ENCODE measurements at regions not wholly inside any gene's neighbourhood (a gene's known extent, or its start where the extent isn't known, plus 50 kb on each side); places are given as distances from the start of the nearest gene placed in this dataset.

DNA sequence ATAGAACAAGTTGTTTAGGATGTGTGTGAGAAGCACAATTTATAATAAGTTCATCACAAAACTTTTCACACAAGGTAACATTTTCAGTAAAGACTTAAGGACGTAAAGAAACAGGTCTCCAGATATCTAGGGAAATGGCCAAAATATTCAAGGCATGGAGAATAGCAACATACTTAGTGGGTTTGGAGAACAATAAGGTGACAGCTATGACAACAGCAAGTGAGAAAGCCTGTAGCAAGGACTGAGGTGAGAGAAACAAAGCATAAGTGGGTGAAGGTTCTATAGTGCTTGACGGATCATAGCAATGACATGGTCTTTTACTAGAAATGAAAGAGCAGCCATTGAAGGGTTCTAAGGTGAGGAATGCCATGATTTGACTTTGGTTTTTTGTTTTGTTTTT is 1337.3 kb downstream of the PCDH18 start:
- H3K9ac ChIP-seq (ENCODE audit: insufficient read depth, low read length): no peak overlapping the region
- no peak overlapping the region for H3K27ac ChIP-seq (ENCODE audit: insufficient read depth, low read length)
- no peaks in the 10 kb centered on the region for H4K20me1 ChIP-seq (ENCODE audit: control insufficient read depth, extremely low read depth, insufficient read depth, low read length)
- no peak overlapping the region for H2AFZ ChIP-seq (ENCODE audit: low read length)
- no peaks in the 10 kb centered on the region for H3K79me2 ChIP-seq (ENCODE audit: control insufficient read depth, insufficient read depth, low read length)
- no peak overlapping the region for H3K4me2 ChIP-seq (ENCODE audit: extremely low read depth, insufficient read depth, low read length)
- DNase-seq (ENCODE audit: low read depth in 2 of 2): no peak
- H3K27me3 ChIP-seq (ENCODE audit: control insufficient read depth, insufficient read depth, low read length): no peaks in the 10 kb centered on the region
- H3K4me3 ChIP-seq (replicated peaks in 1 of 4; ENCODE audit: control extremely low read depth in 1 of 4, insufficient read depth in 1 of 4, low read depth in 3 of 4, low read length in 4 of 4): no peak overlapping the region
- no peaks in the 10 kb centered on the region for H3K9me3 ChIP-seq (ENCODE audit: control insufficient read depth, insufficient read depth, low read depth, low read length)
- no peaks in the 10 kb centered on the region for H3K36me3 ChIP-seq (ENCODE audit: control insufficient read depth, insufficient read depth, low read length)
- no peaks in the 10 kb centered on the region for H3K4me1 ChIP-seq (ENCODE audit: control insufficient read depth, extremely low read depth, insufficient read depth, low read length)
- TF ChIP-seq EZH2 (IDR thresholded peaks at IDR 0.05; ENCODE audit: low read length, missing control alignments): no peak
- TF ChIP-seq, protein P1, sequence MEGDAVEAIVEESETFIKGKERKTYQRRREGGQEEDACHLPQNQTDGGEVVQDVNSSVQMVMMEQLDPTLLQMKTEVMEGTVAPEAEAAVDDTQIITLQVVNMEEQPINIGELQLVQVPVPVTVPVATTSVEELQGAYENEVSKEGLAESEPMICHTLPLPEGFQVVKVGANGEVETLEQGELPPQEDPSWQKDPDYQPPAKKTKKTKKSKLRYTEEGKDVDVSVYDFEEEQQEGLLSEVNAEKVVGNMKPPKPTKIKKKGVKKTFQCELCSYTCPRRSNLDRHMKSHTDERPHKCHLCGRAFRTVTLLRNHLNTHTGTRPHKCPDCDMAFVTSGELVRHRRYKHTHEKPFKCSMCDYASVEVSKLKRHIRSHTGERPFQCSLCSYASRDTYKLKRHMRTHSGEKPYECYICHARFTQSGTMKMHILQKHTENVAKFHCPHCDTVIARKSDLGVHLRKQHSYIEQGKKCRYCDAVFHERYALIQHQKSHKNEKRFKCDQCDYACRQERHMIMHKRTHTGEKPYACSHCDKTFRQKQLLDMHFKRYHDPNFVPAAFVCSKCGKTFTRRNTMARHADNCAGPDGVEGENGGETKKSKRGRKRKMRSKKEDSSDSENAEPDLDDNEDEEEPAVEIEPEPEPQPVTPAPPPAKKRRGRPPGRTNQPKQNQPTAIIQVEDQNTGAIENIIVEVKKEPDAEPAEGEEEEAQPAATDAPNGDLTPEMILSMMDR (conservative IDR thresholded peaks at IDR 0.05 in 1 of 2, IDR thresholded peaks at IDR 0.05 in 1 of 2; ENCODE audit: low read depth in 1 of 2, low read length in 2 of 2): no peak

DNA sequence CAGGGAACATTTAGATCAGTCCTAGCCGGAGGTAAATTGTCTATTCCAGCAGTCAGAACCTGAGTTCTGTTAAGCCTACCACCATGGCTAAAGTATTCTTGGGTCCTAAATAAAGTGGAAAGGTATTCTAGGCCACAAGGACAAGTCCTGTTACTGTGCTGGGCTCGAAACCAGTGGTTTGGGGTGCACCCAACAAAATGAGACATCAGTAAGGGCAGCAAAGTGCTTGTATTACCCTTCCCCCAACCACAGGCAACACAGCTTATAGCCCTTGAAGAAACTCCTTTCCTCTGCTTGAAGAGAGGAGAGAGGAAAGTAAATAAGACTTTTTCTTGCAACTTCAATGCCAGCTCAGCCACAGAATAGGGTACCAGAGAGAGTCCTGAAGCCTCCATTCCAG is 1345.6 kb downstream of the PCDH18 start:
- DNase-seq (ENCODE audit: low read depth in 2 of 2): no peak
- H3K4me3 ChIP-seq (replicated peaks in 1 of 4; ENCODE audit: control extremely low read depth in 1 of 4, insufficient read depth in 1 of 4, low read depth in 3 of 4, low read length in 4 of 4): no peak overlapping the region
- no peaks in the 10 kb centered on the region for H3K4me1 ChIP-seq (ENCODE audit: control insufficient read depth, extremely low read depth, insufficient read depth, low read length)
- H3K79me2 ChIP-seq (ENCODE audit: control insufficient read depth, insufficient read depth, low read length): no peaks in the 10 kb centered on the region
- H3K9me3 ChIP-seq (ENCODE audit: control insufficient read depth, insufficient read depth, low read depth, low read length): no peaks in the 10 kb centered on the region
- no peak overlapping the region for H3K9ac ChIP-seq (ENCODE audit: insufficient read depth, low read length)
- H3K27me3 ChIP-seq (ENCODE audit: control insufficient read depth, insufficient read depth, low read length): no peaks in the 10 kb centered on the region
- H3K27ac ChIP-seq (ENCODE audit: insufficient read depth, low read length): no peak overlapping the region
- H2AFZ ChIP-seq (ENCODE audit: low read length): no peak overlapping the region
- H4K20me1 ChIP-seq (ENCODE audit: control insufficient read depth, extremely low read depth, insufficient read depth, low read length): no peaks in the 10 kb centered on the region
- TF ChIP-seq, protein P1 (conservative IDR thresholded peaks at IDR 0.05 in 1 of 2, IDR thresholded peaks at IDR 0.05 in 1 of 2; ENCODE audit: low read depth in 1 of 2, low read length in 2 of 2): no peak
- TF ChIP-seq EZH2 (IDR thresholded peaks at IDR 0.05; ENCODE audit: low read length, missing control alignments): no peak
- no peak overlapping the region for H3K4me2 ChIP-seq (ENCODE audit: extremely low read depth, insufficient read depth, low read length)
- no peaks in the 10 kb centered on the region for H3K36me3 ChIP-seq (ENCODE audit: control insufficient read depth, insufficient read depth, low read length)

DNA sequence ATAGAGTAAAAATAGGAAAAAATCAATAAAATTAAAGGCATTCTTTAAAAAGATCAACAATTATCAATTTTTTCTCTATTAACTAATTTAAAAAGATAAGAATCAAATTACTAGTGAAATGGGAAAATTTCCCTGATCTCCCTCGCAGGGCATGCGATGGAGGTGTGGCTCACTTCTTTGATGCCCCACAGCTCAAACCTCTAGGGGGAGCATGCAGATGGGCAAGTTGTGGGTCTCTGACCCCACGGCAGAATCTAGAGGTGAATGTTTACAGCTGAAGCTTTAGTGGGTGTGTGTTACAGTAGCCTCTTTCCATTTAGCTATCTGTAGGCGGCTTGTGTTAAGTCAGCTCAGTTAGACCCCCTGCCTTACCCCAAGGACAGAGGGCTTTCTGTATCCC is 1348.8 kb downstream of the PCDH18 start:
- H2AFZ ChIP-seq (ENCODE audit: low read length): no peak overlapping the region
- no peaks in the 10 kb centered on the region for H3K4me1 ChIP-seq (ENCODE audit: control insufficient read depth, extremely low read depth, insufficient read depth, low read length)
- H3K27me3 ChIP-seq (ENCODE audit: control insufficient read depth, insufficient read depth, low read length): no peaks in the 10 kb centered on the region
- H3K9me3 ChIP-seq (ENCODE audit: control insufficient read depth, insufficient read depth, low read depth, low read length): no peaks in the 10 kb centered on the region
- DNase-seq (ENCODE audit: low read depth in 2 of 2): no peak
- H4K20me1 ChIP-seq (ENCODE audit: control insufficient read depth, extremely low read depth, insufficient read depth, low read length): no peaks in the 10 kb centered on the region
- no peaks in the 10 kb centered on the region for H3K79me2 ChIP-seq (ENCODE audit: control insufficient read depth, insufficient read depth, low read length)
- no peak for TF ChIP-seq EZH2 (IDR thresholded peaks at IDR 0.05; ENCODE audit: low read length, missing control alignments)
- H3K27ac ChIP-seq (ENCODE audit: insufficient read depth, low read length): no peak overlapping the region
- no peak overlapping the region for H3K4me2 ChIP-seq (ENCODE audit: extremely low read depth, insufficient read depth, low read length)
- H3K4me3 ChIP-seq (replicated peaks in 1 of 4; ENCODE audit: control extremely low read depth in 1 of 4, insufficient read depth in 1 of 4, low read depth in 3 of 4, low read length in 4 of 4): no peak overlapping the region
- H3K9ac ChIP-seq (ENCODE audit: insufficient read depth, low read length): no peak overlapping the region
- no peaks in the 10 kb centered on the region for H3K36me3 ChIP-seq (ENCODE audit: control insufficient read depth, insufficient read depth, low read length)

Data from fibroblast of lung (primary cell).